IPS-NIHi11 (cell line): ENCODE measurements at regions not wholly inside any gene's neighbourhood (a gene's known extent, or its start where the extent isn't known, plus 50 kb on each side); places are given as distances from the start of the nearest gene placed in this dataset.
"Not testable (repeated sequence)": the region's sequence is repeated elsewhere in the genome, so short reads cannot be mapped to it uniquely, and the experiment has no call there.

Experiments
- DNase-seq: peaks from one replicate; pipeline ENCODE4 v3.0.0; 2012; ENCODE audit warnings: mixed read lengths, low spot score

DNA sequence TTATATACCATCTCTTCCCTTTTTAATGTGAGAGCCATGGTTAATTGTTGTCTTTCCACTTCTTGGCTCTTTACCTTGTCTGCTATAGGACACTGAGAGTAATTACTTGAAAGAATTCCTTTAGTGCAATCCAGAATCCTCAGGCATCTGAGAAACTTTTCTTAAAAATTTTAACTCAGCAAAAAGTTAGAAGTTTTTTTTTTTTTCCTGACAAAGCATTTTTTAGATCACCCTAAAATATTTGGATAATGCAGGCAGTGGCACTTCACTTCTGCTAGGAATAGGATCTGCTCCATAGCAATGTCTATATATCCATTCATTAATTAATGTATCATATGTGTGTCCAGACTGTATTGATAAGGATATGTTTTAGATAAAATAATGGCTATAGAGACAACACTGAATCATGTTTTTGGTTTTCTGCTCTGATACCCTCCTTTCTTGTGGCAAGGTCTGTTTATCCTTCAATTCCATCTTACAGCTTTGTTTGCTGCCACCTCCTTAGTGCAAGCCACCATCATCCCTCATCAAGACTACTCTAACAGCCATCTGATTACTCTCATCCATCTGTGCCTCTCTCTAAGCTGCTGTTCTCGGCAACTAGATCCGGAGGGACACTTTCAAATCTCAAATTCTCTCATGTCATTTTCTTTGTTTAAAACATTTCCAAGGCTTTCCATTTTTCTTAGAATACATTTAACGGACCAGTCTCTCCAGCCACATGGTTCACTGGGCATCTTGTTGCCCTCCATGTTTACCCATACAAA, 563.5 kb downstream of the EDEM1 start:
- DNase-seq = no peak

GRCh38 chr3:5754602-5755001, 567.1 kb downstream of the EDEM1 start:
- no peak for DNase-seq

DNA sequence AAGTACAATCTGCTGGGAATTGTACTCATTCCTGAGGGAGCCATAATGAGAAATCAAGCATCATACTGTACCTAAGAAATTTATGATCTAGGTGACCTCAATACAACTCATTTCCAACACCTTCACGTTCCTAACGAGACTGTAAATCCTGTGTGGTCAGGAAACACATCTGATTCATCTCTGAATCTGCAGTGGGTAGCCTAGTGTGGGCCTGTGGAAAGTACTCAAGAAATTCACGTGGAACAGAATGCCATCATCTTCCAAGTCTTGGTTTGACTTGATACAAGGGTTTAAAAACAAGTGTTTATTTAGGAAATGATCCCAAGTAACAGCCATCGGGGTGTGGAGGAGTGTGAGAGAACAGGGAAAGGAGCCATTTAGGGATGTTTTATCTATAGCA, 568.9 kb downstream of the EDEM1 start:
- DNase-seq = no peak

- DNase-seq = no peak
These were observed 569.8 kb downstream of the EDEM1 start for GRCh38 chr3:5757213-5757804.

GRCh38 chr3:5758699-5759098, 571.2 kb downstream of the EDEM1 start:
- no peak for DNase-seq

GRCh38 chr3:5762506-5762905, 575.0 kb downstream of the EDEM1 start:
- no peak for DNase-seq

- no peak for DNase-seq
These were observed 579.3 kb downstream of the EDEM1 start for GRCh38 chr3:5766848-5767247.

DNA sequence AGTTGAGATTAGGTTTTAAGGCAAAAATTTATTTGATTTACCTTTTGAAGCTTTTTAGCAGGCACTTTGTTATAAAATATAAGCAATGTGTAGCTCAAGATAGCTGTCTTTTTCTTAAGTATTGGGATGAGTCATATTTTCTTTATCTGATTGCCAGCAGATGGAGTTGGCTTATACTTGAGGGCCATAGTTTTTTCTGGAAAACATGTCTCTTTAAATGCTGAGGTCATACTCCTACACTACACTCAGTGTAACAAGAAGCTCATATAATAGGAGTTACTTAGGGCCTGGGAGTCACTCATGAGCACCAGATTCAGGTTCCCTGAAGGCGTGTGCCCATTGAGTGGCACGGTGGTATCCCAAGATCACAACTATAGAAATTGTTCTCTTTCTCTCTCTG, 579.8 kb downstream of the EDEM1 start:
- no peak for DNase-seq

DNA sequence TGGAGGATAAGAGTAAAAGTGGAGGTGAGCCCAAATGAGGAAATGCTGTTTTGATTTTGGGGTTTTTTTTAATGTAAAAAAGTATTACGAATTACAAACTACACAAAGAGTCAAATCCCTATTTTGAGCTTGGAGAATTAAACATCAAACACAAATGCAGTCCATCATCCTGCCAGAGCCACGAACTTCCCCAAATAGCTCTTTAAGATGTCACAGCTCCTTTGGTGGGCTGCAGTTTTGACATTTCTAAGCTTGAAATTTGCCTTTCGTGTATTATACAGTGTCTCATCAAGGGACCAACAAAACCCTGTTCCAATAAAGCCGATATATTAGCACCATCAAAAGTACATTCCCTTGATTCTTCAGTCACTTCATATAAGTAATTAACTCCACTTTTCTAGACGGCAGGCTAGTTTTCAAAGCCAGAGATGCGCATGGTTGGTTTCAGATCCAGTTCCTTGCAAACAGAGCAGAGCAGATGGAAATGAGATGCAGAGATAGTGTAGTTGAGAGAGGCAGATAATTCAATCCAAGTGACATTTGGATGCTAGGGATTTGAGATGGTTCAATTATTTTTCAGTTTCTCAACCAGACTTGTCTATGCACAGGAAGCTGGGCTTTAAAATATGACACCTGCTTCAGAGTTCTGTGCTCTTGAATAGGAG, 580.9 kb downstream of the EDEM1 start:
- DNase-seq = no peak

DNA sequence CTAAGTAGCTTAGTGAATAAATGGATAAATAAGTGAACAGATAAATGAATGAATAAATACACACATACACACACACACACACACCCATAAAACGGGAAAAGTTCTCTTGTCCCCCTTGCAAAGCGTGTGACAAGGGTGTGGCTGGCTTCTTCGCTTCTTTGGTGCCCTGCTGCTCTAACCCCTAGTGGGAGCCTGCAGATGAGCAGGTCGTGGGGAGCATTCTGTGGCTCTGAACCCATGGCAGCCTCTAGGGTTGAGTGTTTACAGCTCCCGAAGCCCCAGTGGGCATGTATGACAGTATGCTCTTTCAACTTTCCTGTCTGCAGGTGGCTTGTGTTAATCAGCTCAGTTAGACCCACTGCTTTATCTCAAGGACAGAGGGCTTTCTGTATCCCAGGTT, 582.3 kb downstream of the EDEM1 start:
- DNase-seq = no peak

- DNase-seq = no peak
These were observed 586.8 kb downstream of the EDEM1 start for GRCh38 chr3:5774337-5774736.

DNA sequence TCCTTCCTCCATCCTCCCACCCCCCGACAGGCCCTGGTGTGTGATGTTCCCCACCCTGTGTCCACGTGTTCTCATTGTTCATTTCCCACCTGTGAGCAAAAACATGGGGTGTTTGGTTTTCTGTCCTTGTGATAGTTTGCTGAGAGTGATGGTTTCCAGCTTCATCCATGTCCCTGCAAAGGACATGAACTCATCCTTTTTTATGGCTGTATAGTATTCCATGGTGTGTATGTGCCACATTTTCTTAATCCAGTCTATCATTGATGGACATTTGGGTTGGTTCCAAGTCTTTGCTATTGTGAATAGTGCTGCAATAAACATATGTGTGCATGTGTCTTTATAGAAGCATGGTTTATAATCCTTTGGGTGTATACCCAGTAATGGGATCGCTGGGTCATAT, 587.6 kb downstream of the EDEM1 start:
- not testable (repeated sequence) for DNase-seq

GRCh38 chr3:5784690-5785089, 597.2 kb downstream of the EDEM1 start:
- no peak for DNase-seq

DNA sequence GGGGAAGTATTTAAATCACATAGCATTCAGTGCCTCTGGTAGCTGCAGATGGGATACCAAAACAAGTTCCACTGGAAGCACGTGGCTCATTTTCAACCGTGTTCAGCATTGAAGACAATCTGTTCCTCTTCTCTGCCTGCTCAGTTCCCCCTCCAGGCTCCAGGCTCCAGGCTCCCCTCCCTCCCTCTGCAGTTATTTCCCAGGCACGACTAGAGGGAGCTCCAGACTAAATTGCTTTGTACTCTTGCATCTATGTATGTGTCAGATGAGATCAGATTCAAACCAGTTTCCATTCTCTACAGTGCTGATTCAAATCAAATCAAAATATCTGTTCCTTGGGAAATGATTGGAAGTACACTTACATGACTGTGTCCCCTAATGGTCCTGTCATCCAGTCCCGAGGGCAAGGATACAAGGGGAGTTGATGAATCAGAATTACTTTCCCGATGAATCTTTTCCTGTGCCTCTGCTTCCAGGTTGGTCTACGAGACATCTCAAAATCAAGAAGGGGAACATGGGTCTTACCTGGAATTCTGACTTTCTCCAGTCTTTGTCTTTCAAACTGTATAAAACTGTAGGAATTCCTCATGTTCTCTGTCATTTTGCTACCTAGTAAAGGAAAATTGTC, 600.5 kb downstream of the EDEM1 start:
- peak; percentile 41 for DNase-seq

DNA sequence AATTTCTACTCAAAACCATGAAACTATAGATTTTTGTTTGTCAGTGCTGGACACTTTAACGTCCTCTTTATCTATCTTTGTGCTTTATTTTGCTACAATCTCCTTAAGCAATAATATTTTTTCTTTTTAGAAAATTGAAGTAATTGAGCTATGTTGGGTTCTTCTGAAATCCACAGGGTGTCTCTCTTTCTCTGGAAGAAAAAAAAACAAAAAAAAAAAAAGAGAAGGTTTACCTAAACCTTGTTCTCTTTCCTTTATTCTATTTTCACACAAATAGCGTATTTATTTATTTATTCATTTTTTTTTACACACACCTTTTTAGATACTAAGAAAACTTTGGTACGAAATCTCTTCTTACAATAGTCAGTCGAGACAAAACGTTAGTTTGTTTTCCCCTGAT, 601.0 kb downstream of the EDEM1 start:
- no peak for DNase-seq

- DNase-seq = no peak
These were observed 604.1 kb downstream of the EDEM1 start for GRCh38 chr3:5791558-5791957.

DNA sequence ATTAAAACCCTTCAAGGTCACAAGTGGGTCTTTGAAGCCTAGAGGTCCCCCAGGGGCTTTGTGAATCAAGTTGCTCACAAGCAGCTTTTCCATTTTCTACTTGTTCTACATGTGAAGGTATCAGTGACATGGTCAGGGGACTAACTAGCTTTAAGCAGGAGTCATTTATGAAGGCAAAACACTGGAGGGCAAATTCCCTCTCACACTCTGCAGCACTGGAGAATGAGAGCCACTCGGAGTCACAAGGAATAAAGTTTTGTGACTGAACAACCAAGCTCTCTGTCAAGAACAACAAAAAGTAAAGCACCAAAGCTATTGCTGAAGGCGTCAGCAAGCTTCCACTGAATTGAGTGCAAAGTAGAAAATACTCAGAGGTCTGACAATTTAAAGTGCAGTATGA, 609.0 kb downstream of the EDEM1 start:
- DNase-seq = no peak

GRCh38 chr3:5798809-5799208, 611.3 kb downstream of the EDEM1 start:
- DNase-seq = no peak

- no peak for DNase-seq
These were observed 611.9 kb downstream of the EDEM1 start for GRCh38 chr3:5799398-5799797.

GRCh38 chr3:5800965-5801364, 613.5 kb downstream of the EDEM1 start:
- no peak for DNase-seq

GRCh38 chr3:5806192-5806591, 618.7 kb downstream of the EDEM1 start:
- peak; percentile 39 for DNase-seq

GRCh38 chr3:5809586-5810246, 622.2 kb downstream of the EDEM1 start:
- no peak for DNase-seq
